ENCODE measurements at regions not wholly inside any gene's neighbourhood (a gene's known extent, or its start where the extent isn't known, plus 50 kb on each side); places are given as distances from the start of the nearest gene placed in this dataset.

- no peaks in the 10 kb centered on the region for H3K27me3 ChIP-seq
- H3K4me1 ChIP-seq: no peaks in the 10 kb centered on the region
- no peak overlapping the region for H3K4me3 ChIP-seq
- intact Hi-C loops (cut with DNase I): no loop called here
- H3K9me3 ChIP-seq: no peaks in the 10 kb centered on the region
- no peak overlapping the region for H3K27ac ChIP-seq
- H3K36me3 ChIP-seq: no peaks in the 10 kb centered on the region
- no peak for DNase-seq (ENCODE audit: low spot score in 2 of 2)
- TF ChIP-seq CTCF (IDR thresholded peaks at IDR 0.05): no peak
Measured at GRCh38 chr9:14560194-14560593, 133.0 kb downstream of the ZDHHC21 start.

GRCh38 chr9:14554886-14555285, 138.3 kb downstream of the ZDHHC21 start:
- TF ChIP-seq CTCF (IDR thresholded peaks at IDR 0.05): no peak
- H3K9me3 ChIP-seq: no peaks in the 10 kb centered on the region
- no peak for DNase-seq (ENCODE audit: low spot score in 2 of 2)
- H3K36me3 ChIP-seq: no peaks in the 10 kb centered on the region
- no peak overlapping the region for H3K27ac ChIP-seq
- H3K27me3 ChIP-seq: no peaks in the 10 kb centered on the region
- intact Hi-C loops (cut with DNase I): no loop called here
- H3K4me3 ChIP-seq: no peak overlapping the region
- H3K4me1 ChIP-seq: no peaks in the 10 kb centered on the region

- no peak for TF ChIP-seq CTCF (IDR thresholded peaks at IDR 0.05)
- intact Hi-C loops (cut with DNase I): no loop called here
- no peaks in the 10 kb centered on the region for H3K36me3 ChIP-seq
- DNase-seq (ENCODE audit: low spot score in 2 of 2): no peak
- H3K27ac ChIP-seq: no peak overlapping the region
- H3K9me3 ChIP-seq: no peaks in the 10 kb centered on the region
- H3K4me3 ChIP-seq: no peak overlapping the region
- H3K27me3 ChIP-seq: no peaks in the 10 kb centered on the region
- H3K4me1 ChIP-seq: no peaks in the 10 kb centered on the region
Measured at GRCh38 chr9:14547245-14548060, 145.8 kb downstream of the ZDHHC21 start.

- H3K27me3 ChIP-seq: no peaks in the 10 kb centered on the region
- H3K27ac ChIP-seq: no peak overlapping the region
- TF ChIP-seq CTCF (IDR thresholded peaks at IDR 0.05): no peak
- H3K4me3 ChIP-seq: no peak overlapping the region
- intact Hi-C loops (cut with DNase I): no loop called here
- no peaks in the 10 kb centered on the region for H3K4me1 ChIP-seq
- no peaks in the 10 kb centered on the region for H3K9me3 ChIP-seq
- H3K36me3 ChIP-seq: no peaks in the 10 kb centered on the region
- no peak for DNase-seq (ENCODE audit: low spot score in 2 of 2)
Measured at GRCh38 chr9:14546693-14547092, 146.5 kb downstream of the ZDHHC21 start.

GRCh38 chr9:14542071-14542470, 151.2 kb downstream of the ZDHHC21 start:
- no peak for TF ChIP-seq CTCF (IDR thresholded peaks at IDR 0.05)
- no peak for DNase-seq (ENCODE audit: low spot score in 2 of 2)
- no peaks in the 10 kb centered on the region for H3K27me3 ChIP-seq
- intact Hi-C loops (cut with DNase I): no loop called here
- H3K4me1 ChIP-seq: no peaks in the 10 kb centered on the region
- no peaks in the 10 kb centered on the region for H3K9me3 ChIP-seq
- no peaks in the 10 kb centered on the region for H3K36me3 ChIP-seq
- H3K4me3 ChIP-seq: no peak overlapping the region
- H3K27ac ChIP-seq: no peak overlapping the region
